T-helper 1 cell treated with Interleukin-12 subunit alpha and Interleukin-12 subunit beta and Interleukin-4 antibody, amounts not matched to agents 30 μg/mL and 1 μg/mL, for 36 hours (primary cell): ENCODE measurements at regions not wholly inside any gene's neighbourhood (a gene's known extent, or its start where the extent isn't known, plus 50 kb on each side); places are given as distances from the start of the nearest gene placed in this dataset.

Experiments
- H3K27ac Mint-ChIP-seq: one replicate; pipeline ENCODE4 v1.8.0; 2021; ENCODE audit warnings: mild to moderate bottlenecking, mixed read lengths
- H3K27me3 Mint-ChIP-seq: one replicate; pipeline ENCODE4 v1.8.0; 2021; ENCODE audit warnings: low read depth, mixed read lengths
- H3K36me3 Mint-ChIP-seq: one replicate; pipeline ENCODE4 v1.8.0; 2021; ENCODE audit warnings: low read depth, mixed read lengths
- H3K4me1 Mint-ChIP-seq: one replicate; pipeline ENCODE4 v1.8.0; 2021; ENCODE audit warnings: low read depth, mixed read lengths
- H3K4me3 Mint-ChIP-seq: one replicate; pipeline ENCODE4 v1.8.0; 2021; ENCODE audit warnings: mild to moderate bottlenecking, moderate library complexity, mixed read lengths
- H3K9me3 Mint-ChIP-seq: one replicate; pipeline ENCODE4 v1.8.0; 2021; ENCODE audit warnings: mixed read lengths

DNA sequence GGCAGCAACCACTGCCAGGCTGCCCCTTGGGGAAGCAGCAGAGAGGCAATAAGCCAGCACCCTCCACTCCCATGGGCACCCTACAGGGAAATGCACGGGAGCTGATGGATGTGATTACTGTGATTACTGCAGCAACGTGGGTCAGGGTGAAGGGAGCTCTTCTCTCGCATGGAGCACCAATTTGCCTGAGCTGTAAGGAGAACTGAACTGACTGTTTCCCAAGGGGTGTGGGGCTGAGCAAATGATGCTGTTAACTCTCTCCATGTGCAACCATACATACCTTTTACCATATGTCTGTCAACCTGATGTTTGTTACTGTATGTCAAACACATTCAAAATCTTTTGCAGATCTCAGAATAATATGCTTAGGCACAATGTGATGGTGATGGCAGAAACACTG lies 680.6 kb downstream of the SQOR start:
- Mint-ChIP-seq H3K36me3 (no peaks in the 10 kb centered on the region), H3K4me1 (no peaks in the 10 kb centered on the region), H3K27ac (no peak overlapping the region), H3K27me3 (no peaks in the 10 kb centered on the region), H3K4me3 (no peak overlapping the region), H3K9me3 (no peaks in the 10 kb centered on the region)

GRCh38 chr15:46316024-46316423 lies 681.2 kb downstream of the SQOR start:
- Mint-ChIP-seq H3K4me3 (no peak overlapping the region), H3K36me3 (no peaks in the 10 kb centered on the region), H3K27ac (no peak overlapping the region), H3K4me1 (no peaks in the 10 kb centered on the region), H3K9me3 (no peaks in the 10 kb centered on the region), H3K27me3 (no peaks in the 10 kb centered on the region)

DNA sequence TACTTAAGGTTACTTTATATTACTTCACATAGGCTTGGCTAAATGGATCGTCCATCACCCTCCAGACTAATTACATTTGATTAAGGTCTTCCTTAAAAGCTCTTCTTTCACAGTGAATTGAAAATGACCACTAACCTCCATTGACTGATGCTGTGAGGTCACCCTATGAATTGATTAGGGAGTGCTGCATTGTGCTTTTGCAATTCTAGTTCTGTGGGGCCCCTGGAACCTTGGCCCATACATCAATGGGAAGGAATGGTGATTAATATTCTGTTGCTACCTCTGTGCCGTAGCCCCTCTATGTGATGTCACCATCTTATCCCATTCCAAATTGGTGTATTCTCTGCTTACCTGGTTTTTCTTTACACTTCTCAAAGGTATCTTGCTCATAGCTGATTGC lies 682.2 kb downstream of the SQOR start:
- Mint-ChIP-seq H3K4me3 (no peak overlapping the region), H3K27me3 (no peaks in the 10 kb centered on the region), H3K27ac (no peak overlapping the region), H3K36me3 (no peaks in the 10 kb centered on the region), H3K4me1 (no peaks in the 10 kb centered on the region), H3K9me3 (no peaks in the 10 kb centered on the region)

DNA sequence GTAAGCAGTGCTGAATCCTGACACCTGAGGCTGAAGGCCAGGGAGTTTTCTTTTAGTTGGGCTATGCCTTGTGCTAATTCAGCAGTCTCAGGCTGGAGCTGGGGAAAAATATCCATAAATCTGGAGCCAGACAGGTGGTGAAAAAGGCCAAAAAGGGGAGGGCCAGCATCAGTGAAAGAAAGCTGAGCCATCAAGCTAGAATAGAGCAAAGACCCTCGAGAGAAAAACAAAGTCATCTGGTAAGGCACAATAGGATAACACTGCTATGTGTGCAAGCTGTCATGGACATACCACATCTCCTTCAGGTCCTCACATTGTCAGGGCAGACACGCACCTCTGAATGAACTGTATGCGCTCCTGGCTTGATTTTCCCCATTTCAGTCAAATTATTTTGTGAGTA lies 687.9 kb downstream of the SQOR start:
- no peaks in the 10 kb centered on the region for H3K9me3 Mint-ChIP-seq
- H3K4me3 Mint-ChIP-seq: no peak overlapping the region
- H3K27me3 Mint-ChIP-seq: no peaks in the 10 kb centered on the region
- H3K36me3 Mint-ChIP-seq: no peaks in the 10 kb centered on the region
- no peaks in the 10 kb centered on the region for H3K4me1 Mint-ChIP-seq
- H3K27ac Mint-ChIP-seq: no peak overlapping the region

- Mint-ChIP-seq H3K9me3 (no peaks in the 10 kb centered on the region), H3K27me3 (no peaks in the 10 kb centered on the region), H3K27ac (no peak overlapping the region), H3K4me3 (no peak overlapping the region), H3K36me3 (no peaks in the 10 kb centered on the region), H3K4me1 (no peaks in the 10 kb centered on the region)
Measured at GRCh38 chr15:46326173-46326572, 691.3 kb downstream of the SQOR start.

GRCh38 chr15:46328821-46329220 lies 694.0 kb downstream of the SQOR start:
- Mint-ChIP-seq H3K4me3 (no peak overlapping the region), H3K36me3 (no peaks in the 10 kb centered on the region), H3K27me3 (no peaks in the 10 kb centered on the region), H3K9me3 (peaks cover 3% of the 10 kb centered on the region), H3K27ac (no peak overlapping the region), H3K4me1 (no peaks in the 10 kb centered on the region)

DNA sequence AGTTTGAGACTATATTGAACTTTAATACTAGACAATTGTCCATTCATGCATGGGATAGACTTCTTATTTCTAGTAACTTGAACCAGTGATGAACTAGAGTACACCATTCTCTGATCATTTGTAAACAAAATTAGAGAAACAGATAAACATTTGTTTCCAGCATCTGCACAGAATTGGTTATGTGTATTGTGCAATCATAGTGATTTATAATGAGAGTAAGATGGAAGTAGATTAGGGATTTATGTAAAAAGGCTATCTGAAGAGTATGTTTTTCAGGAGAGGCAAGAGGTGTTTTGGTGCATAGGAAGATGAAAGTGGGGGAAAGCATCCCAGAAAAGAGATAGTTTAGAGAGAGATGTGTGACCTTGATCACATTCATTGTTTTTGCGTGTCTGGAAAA lies 695.0 kb downstream of the SQOR start:
- no peaks in the 10 kb centered on the region for H3K4me1 Mint-ChIP-seq
- peaks cover 3% of the 10 kb centered on the region for H3K9me3 Mint-ChIP-seq
- H3K27me3 Mint-ChIP-seq: no peaks in the 10 kb centered on the region
- H3K36me3 Mint-ChIP-seq: no peaks in the 10 kb centered on the region
- H3K27ac Mint-ChIP-seq: no peak overlapping the region
- H3K4me3 Mint-ChIP-seq: no peak overlapping the region

DNA sequence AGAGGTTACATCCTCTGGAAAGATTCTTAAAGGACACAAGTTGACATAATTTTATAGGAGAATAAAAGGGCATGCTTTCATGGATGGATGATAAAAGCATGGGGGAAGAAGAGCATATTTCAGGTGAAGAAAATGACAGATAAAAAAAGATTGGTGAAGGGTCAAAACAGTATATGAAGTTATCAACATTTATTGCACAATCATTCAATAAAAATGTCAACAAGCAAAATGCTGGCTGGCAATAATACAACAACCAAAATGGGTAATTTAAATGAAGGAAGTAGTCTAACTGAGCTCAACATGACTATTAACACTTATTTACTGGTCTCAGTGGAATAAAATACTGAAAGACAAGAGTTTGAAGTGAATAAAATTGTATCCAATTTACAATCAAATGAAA lies 696.7 kb downstream of the SQOR start:
- Mint-ChIP-seq H3K36me3 (no peaks in the 10 kb centered on the region), H3K4me1 (no peaks in the 10 kb centered on the region), H3K9me3 (peaks cover 3% of the 10 kb centered on the region), H3K4me3 (no peak overlapping the region), H3K27me3 (no peaks in the 10 kb centered on the region), H3K27ac (no peak overlapping the region)

DNA sequence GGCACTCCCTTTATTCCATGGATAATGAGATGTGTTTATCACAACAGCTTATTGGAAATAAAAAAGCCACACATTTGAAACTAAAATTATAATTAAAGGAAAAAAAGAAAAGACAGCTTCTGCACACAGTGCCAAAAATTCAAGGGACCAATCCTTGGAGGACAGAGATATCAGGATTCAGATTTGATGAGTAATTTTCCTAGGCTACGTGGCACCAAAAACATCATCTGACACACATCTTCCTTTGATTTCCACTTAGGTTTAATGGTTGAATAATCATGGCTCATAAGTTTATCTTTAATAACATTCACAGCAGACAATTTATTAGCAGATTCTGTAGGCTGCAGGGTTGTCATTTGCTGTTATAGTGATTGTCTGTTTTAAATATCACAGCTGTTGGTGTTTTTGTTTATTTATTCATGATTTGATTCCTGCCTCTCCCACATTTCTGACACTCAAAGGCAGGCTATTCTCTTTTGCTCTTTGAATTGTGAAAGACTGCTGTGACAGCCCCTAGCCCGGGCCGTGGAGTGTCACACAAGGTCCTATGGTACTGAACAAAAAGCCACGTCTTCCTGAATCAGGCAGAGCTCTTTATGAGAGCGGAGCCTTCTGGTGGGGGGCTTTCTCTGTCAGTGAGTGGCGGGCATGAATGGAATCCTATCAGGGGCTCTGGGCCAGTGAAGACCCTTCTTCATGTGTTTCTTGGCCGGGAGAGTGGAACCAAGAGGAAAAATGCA lies 708.5 kb downstream of the SQOR start:
- no peak overlapping the region for H3K27ac Mint-ChIP-seq
- H3K36me3 Mint-ChIP-seq: no peaks in the 10 kb centered on the region
- no peaks in the 10 kb centered on the region for H3K4me1 Mint-ChIP-seq

GRCh38 chr15:46344115-46344724 lies 709.4 kb downstream of the SQOR start:
- no peak overlapping the region for H3K4me3 Mint-ChIP-seq
- H3K4me1 Mint-ChIP-seq: no peaks in the 10 kb centered on the region
- H3K27ac Mint-ChIP-seq: no peak overlapping the region
- peaks cover 6% of the 10 kb centered on the region for H3K9me3 Mint-ChIP-seq
- H3K27me3 Mint-ChIP-seq: no peaks in the 10 kb centered on the region
- no peaks in the 10 kb centered on the region for H3K36me3 Mint-ChIP-seq

More for the DNA sequence above, 708.5 kb downstream of the SQOR start:
- H3K9me3 Mint-ChIP-seq: peaks cover 6% of the 10 kb centered on the region
- no peaks in the 10 kb centered on the region for H3K27me3 Mint-ChIP-seq
- H3K4me3 Mint-ChIP-seq: no peak overlapping the region

DNA sequence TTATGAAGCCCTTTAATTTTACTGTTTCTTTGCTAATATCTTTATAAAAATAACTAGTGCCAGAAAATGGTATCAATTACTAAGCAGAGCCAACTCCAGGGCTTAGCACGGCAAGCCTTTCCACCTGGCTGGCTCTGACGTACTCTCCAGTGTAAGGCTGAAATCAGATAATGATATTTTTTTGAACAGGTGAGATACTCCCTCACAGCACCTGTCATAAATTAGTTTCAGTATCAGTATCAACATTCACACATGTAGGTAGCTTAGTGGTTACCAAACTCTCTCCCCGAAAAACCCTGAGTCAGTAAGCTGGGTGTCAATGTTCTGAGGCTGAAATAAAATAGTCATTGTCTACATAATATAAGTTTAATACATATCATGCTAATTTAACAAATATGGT lies 710.1 kb downstream of the SQOR start:
- H3K4me3 Mint-ChIP-seq: no peak overlapping the region
- H3K36me3 Mint-ChIP-seq: no peaks in the 10 kb centered on the region

DNA sequence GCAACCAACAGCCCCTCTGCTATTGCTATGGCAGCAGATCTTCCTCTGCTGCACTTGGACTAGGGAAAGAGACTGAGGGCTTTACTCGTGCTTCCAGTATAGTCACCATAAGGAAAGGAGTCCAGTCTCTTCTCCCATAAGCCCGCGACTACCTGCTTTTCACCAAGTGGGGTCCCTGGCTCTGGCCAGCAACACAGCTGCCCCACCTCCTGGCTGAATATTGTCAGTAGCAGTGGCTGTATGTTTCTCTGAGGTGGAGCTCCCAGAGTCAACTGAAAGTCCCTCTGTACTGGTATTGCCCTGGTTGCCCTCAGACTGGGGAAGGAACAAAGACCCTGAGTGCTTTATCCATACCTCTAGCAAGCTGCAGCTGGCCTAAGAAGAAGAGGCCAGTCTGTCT lies 719.6 kb downstream of the SQOR start:
- Mint-ChIP-seq H3K4me1 (no peaks in the 10 kb centered on the region), H3K9me3 (peaks cover 17% of the 10 kb centered on the region), H3K36me3 (no peaks in the 10 kb centered on the region), H3K27me3 (no peaks in the 10 kb centered on the region), H3K27ac (no peak overlapping the region), H3K4me3 (no peak overlapping the region)

More for the DNA sequence above, 710.1 kb downstream of the SQOR start:
- no peak overlapping the region for H3K27ac Mint-ChIP-seq
- no peaks in the 10 kb centered on the region for H3K27me3 Mint-ChIP-seq
- no peaks in the 10 kb centered on the region for H3K4me1 Mint-ChIP-seq
- H3K9me3 Mint-ChIP-seq: peaks cover 6% of the 10 kb centered on the region

- no peaks in the 10 kb centered on the region for H3K36me3 Mint-ChIP-seq
- H3K4me1 Mint-ChIP-seq: no peaks in the 10 kb centered on the region
- peaks cover 25% of the 10 kb centered on the region for H3K9me3 Mint-ChIP-seq
- no peak overlapping the region for H3K27ac Mint-ChIP-seq
- no peaks in the 10 kb centered on the region for H3K27me3 Mint-ChIP-seq
- no peak overlapping the region for H3K4me3 Mint-ChIP-seq
Measured at GRCh38 chr15:46365572-46365971, 730.7 kb downstream of the SQOR start.

GRCh38 chr15:46366360-46367007 lies 731.7 kb downstream of the SQOR start:
- Mint-ChIP-seq H3K9me3 (peaks cover 29% of the 10 kb centered on the region), H3K4me1 (no peaks in the 10 kb centered on the region), H3K4me3 (no peak overlapping the region), H3K27me3 (no peaks in the 10 kb centered on the region), H3K36me3 (no peaks in the 10 kb centered on the region), H3K27ac (no peak overlapping the region)

DNA sequence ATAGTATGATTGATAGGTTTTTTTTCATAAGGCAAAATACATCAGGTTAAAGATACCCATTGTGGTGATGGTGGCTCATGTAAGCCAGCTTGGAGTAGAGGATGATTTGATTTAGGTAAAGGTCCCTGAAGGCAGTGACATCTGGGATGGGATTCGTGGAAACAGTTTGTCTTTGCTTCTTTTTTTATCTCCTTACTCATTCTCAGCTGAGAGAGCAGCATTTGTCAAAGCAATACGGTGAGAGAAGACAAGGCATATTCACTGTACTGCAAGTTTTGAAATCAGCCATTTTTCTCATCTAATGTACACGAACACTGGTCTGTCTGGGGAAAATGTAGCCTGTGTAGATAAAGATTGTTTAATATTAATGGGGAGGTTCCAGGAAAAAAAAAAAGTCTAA lies 749.1 kb downstream of the SQOR start:
- H3K27ac Mint-ChIP-seq: no peak overlapping the region
- no peak overlapping the region for H3K4me3 Mint-ChIP-seq
- H3K27me3 Mint-ChIP-seq: no peaks in the 10 kb centered on the region
- H3K4me1 Mint-ChIP-seq: no peaks in the 10 kb centered on the region
- H3K9me3 Mint-ChIP-seq: peaks cover 23% of the 10 kb centered on the region
- H3K36me3 Mint-ChIP-seq: no peaks in the 10 kb centered on the region
